Neural progenitor cell (in vitro differentiated cells): ENCODE measurements at regions not wholly inside any gene's neighbourhood (a gene's known extent, or its start where the extent isn't known, plus 50 kb on each side); places are given as distances from the start of the nearest gene placed in this dataset.
A peak's percentile ranks its signal among the peaks of the same experiment; 100 is the strongest.
"Not testable (repeated sequence)": the region's sequence is repeated elsewhere in the genome, so short reads cannot be mapped to it uniquely, and the experiment has no call there.

ENCODE experiments used
- DNase-seq: peaks from one replicate; pipeline ENCODE4 v3.0.0-alpha.2; 2016; ENCODE audit warnings: low spot score
- H2AFZ ChIP-seq: fragments of 200-600 bp; sonication (generic); replicated peaks from 2 replicates; pipeline ENCODE4 v1.6.1; 2016; ENCODE audit warnings: antibody characterized with exemption
- H3F3A ChIP-seq: fragments of 200-600 bp; sonication (generic); 2 replicates; pipeline ENCODE4 v1.6.1; 2016; ENCODE audit warnings: antibody characterized with exemption, low read depth
- H3K27ac ChIP-seq: fragments of 200-600 bp; sonication (generic); 2 replicates; pipeline ENCODE4 v1.5.1; 2016; ENCODE audit warnings: mild to moderate bottlenecking
- H3K27me3 ChIP-seq: fragments of 200-600 bp; sonication (generic); 2 replicates; pipeline ENCODE4 v1.6.1; 2016; ENCODE audit warnings: mild to moderate bottlenecking, moderate library complexity
- H3K36me3 ChIP-seq: fragments of 200-600 bp; sonication (generic); 2 replicates; pipeline ENCODE4 v1.5.1; 2016
- H3K4me1 ChIP-seq: fragments of 200-600 bp; sonication (generic); 2 replicates; pipeline ENCODE4 v1.6.1; 2016; ENCODE audit warnings: mixed run types
- H3K4me2 ChIP-seq: fragments of 200-600 bp; sonication (generic); 2 replicates; pipeline ENCODE4 v1.6.1; 2016
- H3K4me3 ChIP-seq: fragments of 200-600 bp; sonication (generic); 2 replicates; pipeline ENCODE4 v1.5.1; 2016
- H3K79me2 ChIP-seq: fragments of 200-600 bp; sonication (generic); 2 replicates; pipeline ENCODE4 v1.6.1; 2016; ENCODE audit warnings: low read depth
- H3K9ac ChIP-seq: fragments of 200-600 bp; sonication (generic); 2 replicates; pipeline ENCODE4 v1.6.1; 2016
- H3K9me3 ChIP-seq: fragments of 200-600 bp; sonication (generic); 2 replicates; pipeline ENCODE4 v1.5.1; 2016; ENCODE audit warnings: low read depth
- H4K20me1 ChIP-seq: fragments of 200-600 bp; sonication (generic); 2 replicates; pipeline ENCODE4 v1.6.1; 2016; ENCODE audit warnings: low read depth
- H3K27ac Mint-ChIP-seq: 3 replicates; pipeline ENCODE4 v1.8.0; 2021; ENCODE audit warnings: mixed read lengths
- H3K27me3 Mint-ChIP-seq: 2 replicates; pipeline ENCODE4 v1.8.0; 2022; ENCODE audit warnings: low read depth, mild to moderate bottlenecking, inconsistent platforms, moderate library complexity, mixed read lengths; ENCODE audit not compliant: insufficient read depth
- H3K36me3 Mint-ChIP-seq: 3 replicates; pipeline ENCODE4 v1.8.0; 2021; ENCODE audit warnings: mixed read lengths
- H3K4me1 Mint-ChIP-seq: 3 replicates; pipeline ENCODE4 v1.8.0; 2021; ENCODE audit warnings: mixed read lengths
- H3K4me3 Mint-ChIP-seq: 3 replicates; pipeline ENCODE4 v1.8.0; 2021; ENCODE audit warnings: mild to moderate bottlenecking, moderate library complexity, mixed read lengths
- H3K9me3 Mint-ChIP-seq: 3 replicates; pipeline ENCODE4 v1.8.0; 2020; ENCODE audit warnings: mixed read lengths
- EZH2 ChIP-seq: fragments of 200-600 bp; sonication (generic); IDR thresholded peaks from 2 replicates; pipeline ENCODE4 v1.6.1; 2017; ENCODE audit warnings: antibody characterized with exemption, mild to moderate bottlenecking, moderate library complexity
- EZH2phosphoT487 ChIP-seq: fragments of 200-600 bp; sonication (generic); IDR thresholded peaks from 2 replicates; pipeline ENCODE4 v1.6.1; 2017; ENCODE audit warnings: antibody characterized with exemption
- TF ChIP-seq, protein P1 (sequence below): fragments of 200-600 bp; sonication (generic); IDR thresholded peaks from 2 replicates; pipeline ENCODE4 v1.5.1; 2017; ENCODE audit warnings: antibody characterized with exemption, mild to moderate bottlenecking

GRCh38 chr4:132683957-132684356, 465.1 kb upstream of the PCDH10 start:
- peak; percentile 10 for DNase-seq
- no peaks in the 10 kb centered on the region for H4K20me1 ChIP-seq
- Mint-ChIP-seq H3K4me3 (no peak overlapping the region), H3K36me3 (no peaks in the 10 kb centered on the region), H3K4me1 (no peaks in the 10 kb centered on the region), H3K9me3 (peaks cover 20% of the 10 kb centered on the region), H3K27me3 (peaks cover 4% of the 10 kb centered on the region), H3K27ac (no peak overlapping the region)
- H3K9ac ChIP-seq, result no peak overlapping the region
- no peaks in the 10 kb centered on the region for H3K9me3 ChIP-seq
- H3K4me2 ChIP-seq, result no peak overlapping the region
- no peaks in the 10 kb centered on the region for H3K27me3 ChIP-seq
- no peaks in the 10 kb centered on the region for H3F3A ChIP-seq
- H2AFZ ChIP-seq, result no peak overlapping the region
- no peaks in the 10 kb centered on the region for H3K4me1 ChIP-seq
- no peak overlapping the region for H3K4me3 ChIP-seq
- H3K79me2 ChIP-seq, result no peaks in the 10 kb centered on the region
- H3K36me3 ChIP-seq, result no peaks in the 10 kb centered on the region
- no peak overlapping the region for H3K27ac ChIP-seq
- TF ChIP-seq, protein P1, sequence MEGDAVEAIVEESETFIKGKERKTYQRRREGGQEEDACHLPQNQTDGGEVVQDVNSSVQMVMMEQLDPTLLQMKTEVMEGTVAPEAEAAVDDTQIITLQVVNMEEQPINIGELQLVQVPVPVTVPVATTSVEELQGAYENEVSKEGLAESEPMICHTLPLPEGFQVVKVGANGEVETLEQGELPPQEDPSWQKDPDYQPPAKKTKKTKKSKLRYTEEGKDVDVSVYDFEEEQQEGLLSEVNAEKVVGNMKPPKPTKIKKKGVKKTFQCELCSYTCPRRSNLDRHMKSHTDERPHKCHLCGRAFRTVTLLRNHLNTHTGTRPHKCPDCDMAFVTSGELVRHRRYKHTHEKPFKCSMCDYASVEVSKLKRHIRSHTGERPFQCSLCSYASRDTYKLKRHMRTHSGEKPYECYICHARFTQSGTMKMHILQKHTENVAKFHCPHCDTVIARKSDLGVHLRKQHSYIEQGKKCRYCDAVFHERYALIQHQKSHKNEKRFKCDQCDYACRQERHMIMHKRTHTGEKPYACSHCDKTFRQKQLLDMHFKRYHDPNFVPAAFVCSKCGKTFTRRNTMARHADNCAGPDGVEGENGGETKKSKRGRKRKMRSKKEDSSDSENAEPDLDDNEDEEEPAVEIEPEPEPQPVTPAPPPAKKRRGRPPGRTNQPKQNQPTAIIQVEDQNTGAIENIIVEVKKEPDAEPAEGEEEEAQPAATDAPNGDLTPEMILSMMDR, result no peak
- TF ChIP-seq EZH2phosphoT487, result no peak
- no peak for TF ChIP-seq EZH2

- TF ChIP-seq, protein P1, result no peak
- no peak for TF ChIP-seq EZH2
- no peak for TF ChIP-seq EZH2phosphoT487
- DNase-seq, result no peak
- H3K4me2 ChIP-seq, result no peak overlapping the region
- H3K4me1 Mint-ChIP-seq, result no peaks in the 10 kb centered on the region
- no peaks in the 10 kb centered on the region for H3K36me3 ChIP-seq
- H3K27me3 Mint-ChIP-seq, result no peaks in the 10 kb centered on the region
- no peak overlapping the region for H3K27ac Mint-ChIP-seq
- no peaks in the 10 kb centered on the region for H3K9me3 ChIP-seq
- no peak overlapping the region for H2AFZ ChIP-seq
- H3K4me3 ChIP-seq, result no peak overlapping the region
- H4K20me1 ChIP-seq, result no peaks in the 10 kb centered on the region
- H3K36me3 Mint-ChIP-seq, result no peaks in the 10 kb centered on the region
- H3K9me3 Mint-ChIP-seq, result peaks cover 6% of the 10 kb centered on the region
- H3K27me3 ChIP-seq, result no peaks in the 10 kb centered on the region
- H3K79me2 ChIP-seq, result no peaks in the 10 kb centered on the region
- H3K4me1 ChIP-seq, result no peaks in the 10 kb centered on the region
- no peak overlapping the region for H3K27ac ChIP-seq
- no peaks in the 10 kb centered on the region for H3F3A ChIP-seq
- no peak overlapping the region for H3K9ac ChIP-seq
- no peak overlapping the region for H3K4me3 Mint-ChIP-seq
Observed at GRCh38 chr4:132691026-132691425, 458.1 kb upstream of the PCDH10 start.

DNA sequence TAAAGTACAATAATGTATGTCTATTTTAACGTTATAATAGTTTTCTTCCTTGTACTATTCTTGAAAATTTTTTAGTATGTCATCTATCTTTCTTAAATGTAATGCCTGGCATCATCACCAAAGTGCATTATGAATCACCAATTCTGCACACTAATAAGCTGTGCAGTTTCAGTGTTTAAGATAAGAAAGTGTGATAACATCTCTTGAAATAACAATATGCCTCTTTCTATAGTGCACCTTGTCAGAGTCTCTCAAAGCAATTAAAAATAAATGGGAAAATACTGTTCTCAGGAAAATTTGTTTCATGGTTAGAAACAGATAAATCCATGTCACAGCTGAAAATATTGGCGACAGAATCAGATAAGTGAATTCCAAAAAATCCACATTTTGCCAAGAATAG, 457.4 kb upstream of the PCDH10 start:
- Histone ChIP-seq H3K9me3 (no peaks in the 10 kb centered on the region), H3K27me3 (no peaks in the 10 kb centered on the region), H4K20me1 (no peaks in the 10 kb centered on the region), H3K27ac (no peak overlapping the region), H3K4me2 (no peak overlapping the region), H2AFZ (no peak overlapping the region), H3K4me3 (no peak overlapping the region), H3K79me2 (no peaks in the 10 kb centered on the region), H3F3A (no peaks in the 10 kb centered on the region), H3K36me3 (no peaks in the 10 kb centered on the region), H3K9ac (no peak overlapping the region), H3K4me1 (no peaks in the 10 kb centered on the region)
- H3K27me3 Mint-ChIP-seq, result no peaks in the 10 kb centered on the region
- H3K27ac Mint-ChIP-seq, result no peak overlapping the region
- no peaks in the 10 kb centered on the region for H3K4me1 Mint-ChIP-seq
- TF ChIP-seq EZH2 (no peak), EZH2phosphoT487 (no peak)
- TF ChIP-seq, protein P1, result no peak
- no peak for DNase-seq
- H3K36me3 Mint-ChIP-seq, result no peaks in the 10 kb centered on the region
- no peak overlapping the region for H3K4me3 Mint-ChIP-seq
- peaks cover 6% of the 10 kb centered on the region for H3K9me3 Mint-ChIP-seq

DNA sequence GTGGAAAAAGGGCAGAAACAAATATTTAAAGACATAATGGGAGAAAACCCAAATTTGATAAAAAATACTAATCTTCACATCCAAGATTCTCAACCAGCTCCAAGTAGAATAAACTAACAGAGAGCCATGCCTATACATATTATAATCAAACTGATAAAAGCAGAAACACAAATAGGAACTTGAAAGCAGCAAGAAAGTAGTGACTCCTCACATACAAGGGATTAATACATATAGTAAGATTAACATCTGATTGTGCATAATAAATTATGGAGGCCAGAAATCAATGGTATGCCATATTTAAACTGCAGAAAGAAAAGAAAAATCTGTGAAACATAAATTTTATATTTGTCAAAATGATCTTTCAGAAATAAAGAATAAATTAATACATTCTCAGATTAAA, 454.3 kb upstream of the PCDH10 start:
- no peaks in the 10 kb centered on the region for H3K79me2 ChIP-seq
- no peak overlapping the region for H3K4me2 ChIP-seq
- DNase-seq, result no peak
- no peaks in the 10 kb centered on the region for H3K4me1 ChIP-seq
- H3K9me3 ChIP-seq, result no peaks in the 10 kb centered on the region
- no peaks in the 10 kb centered on the region for H3K27me3 ChIP-seq
- H3K4me3 ChIP-seq, result no peak overlapping the region
- no peak overlapping the region for H3K9ac ChIP-seq
- TF ChIP-seq, protein P1, result no peak
- TF ChIP-seq EZH2 (no peak), EZH2phosphoT487 (no peak)
- no peaks in the 10 kb centered on the region for H3K36me3 ChIP-seq
- no peaks in the 10 kb centered on the region for H3K36me3 Mint-ChIP-seq
- H3K27ac Mint-ChIP-seq, result no peak overlapping the region
- no peaks in the 10 kb centered on the region for H3F3A ChIP-seq
- H3K4me1 Mint-ChIP-seq, result no peaks in the 10 kb centered on the region
- H3K9me3 Mint-ChIP-seq, result peaks cover 14% of the 10 kb centered on the region
- H2AFZ ChIP-seq, result no peak overlapping the region
- no peak overlapping the region for H3K4me3 Mint-ChIP-seq
- no peak overlapping the region for H3K27ac ChIP-seq
- peaks cover 5% of the 10 kb centered on the region for H3K27me3 Mint-ChIP-seq
- H4K20me1 ChIP-seq, result no peaks in the 10 kb centered on the region

DNA sequence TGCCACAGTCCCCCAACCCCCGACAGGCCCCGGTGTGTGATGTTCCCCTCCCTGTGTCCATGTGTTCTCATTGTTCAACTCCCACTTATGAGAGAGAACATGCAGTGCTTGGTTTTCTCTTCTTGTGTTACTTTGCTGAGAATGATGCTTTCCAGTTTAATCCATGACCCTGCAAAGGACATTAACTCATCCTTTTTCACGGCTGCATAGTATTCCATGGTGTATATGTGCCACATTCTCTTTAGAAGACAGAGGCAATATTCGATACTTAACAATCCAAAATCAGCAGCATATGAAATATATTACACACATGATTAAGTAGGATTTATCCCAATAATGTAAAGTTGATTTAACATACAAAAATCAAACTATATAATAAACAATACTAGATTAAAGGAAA, 451.6 kb upstream of the PCDH10 start:
- H3K27me3 ChIP-seq, H3K4me3 Mint-ChIP-seq, H3K27ac Mint-ChIP-seq, H3K79me2 ChIP-seq, H3K36me3 ChIP-seq, H3K4me2 ChIP-seq, H4K20me1 ChIP-seq, H2AFZ ChIP-seq, H3K9ac ChIP-seq, DNase-seq, H3K4me1 Mint-ChIP-seq, H3K27ac ChIP-seq, H3K9me3 ChIP-seq, H3F3A ChIP-seq, H3K4me3 ChIP-seq, H3K36me3 Mint-ChIP-seq, H3K27me3 Mint-ChIP-seq, H3K4me1 ChIP-seq: not testable (repeated sequence)
- peaks cover 14% of the 10 kb centered on the region for H3K9me3 Mint-ChIP-seq
